HepG2 (cell line): ENCODE measurements at regions not wholly inside any gene's neighbourhood (a gene's known extent, or its start where the extent isn't known, plus 50 kb on each side); places are given as distances from the start of the nearest gene placed in this dataset.
A peak's percentile ranks its signal among the peaks of the same experiment; 100 is the strongest.
"Not testable (repeated sequence)": the region's sequence is repeated elsewhere in the genome, so short reads cannot be mapped to it uniquely, and the experiment has no call there.

ENCODE experiments used
- ATAC-seq: fragments of 200-7000 bp; cut with Tn5 transposase; 3 replicates; pipeline ENCODE4 v1.9.1; 2020; ENCODE audit warnings: mild to moderate bottlenecking, moderate library complexity
- BruUV-seq: library from RNA; stranded (reverse); fragments of 400-500 nt; replicated peaks from 2 replicates; lab custom pipeline; 2021; lab: Mats Ljungman, UMichigan
- CTCF ChIA-PET: fragments of 300-600 bp; formaldehyde crosslinking; extraction: SDS; loops from one replicate; lab custom pipeline; 2021; ENCODE audit warnings: low total read pairs, inconsistent platforms, low intra/inter-chr PET ratio; lab: Yijun Ruan, JAX
- POLR2A ChIA-PET: fragments of 350-600 bp; sonication (Branson Sonifier 250); formaldehyde crosslinking; loops from one replicate; lab custom pipeline; 2020; ENCODE audit warnings: antibody characterized with exemption, inconsistent platforms; lab: Yijun Ruan, JAX
- DNase-seq: peaks from one replicate; pipeline ENCODE4 v3.0.0-alpha.2; 2015; ENCODE audit warnings: low spot score
- FAIRE-seq: peaks from 3 replicates; lab custom pipeline; 2011; peaks lifted over from hg19 to GRCh38; lab: Jason Lieb, UNC
- H2AFZ ChIP-seq: one replicate; pipeline ENCODE4 v1.6.1; 2011; ENCODE audit warnings: low read length, inconsistent platforms
- H3K27ac ChIP-seq: fragments of 300-600 bp; 3 replicates; pipeline ENCODE4 v1.8.0; 2011; ENCODE audit warnings: mixed run types, mild to moderate bottlenecking, mixed read lengths, low read length, inconsistent platforms; ENCODE audit not compliant: insufficient read depth; ENCODE audit errors: extremely low read length
- H3K27me3 ChIP-seq, 2 experiments: fragments of 200-600 bp in 1 of 2; 2 replicates in 1 of 2; 3 replicates in 1 of 2; pipeline versions ENCODE4 v1.6.0 to v1.8.0; 2011; ENCODE audit warnings: low read length in 2 of 2, mild to moderate bottlenecking in 2 of 2, moderate library complexity in 2 of 2, inconsistent platforms in 1 of 2; ENCODE audit not compliant: insufficient read depth in 2 of 2, control insufficient read depth in 1 of 2
- H3K36me3 ChIP-seq, 2 experiments: fragments of 200-600 bp in 1 of 2; replicated peaks in 1 of 2; 2 replicates in 1 of 2; 3 replicates in 1 of 2; pipeline versions ENCODE4 v1.5.1 to v1.8.0; 2011; ENCODE audit warnings: low read length in 2 of 2, inconsistent platforms in 1 of 2; ENCODE audit not compliant: insufficient read depth in 2 of 2, control insufficient read depth in 1 of 2
- H3K4me1 ChIP-seq: 2 replicates; pipeline ENCODE4 v1.5.1; 2012; ENCODE audit warnings: low read length, inconsistent platforms; ENCODE audit not compliant: insufficient read depth
- H3K4me2 ChIP-seq: 2 replicates; pipeline ENCODE4 v1.6.0; 2011; ENCODE audit warnings: low read depth, low read length, inconsistent platforms
- H3K4me3 ChIP-seq, 3 experiments: fragments of 200-600 bp in 1 of 3; sonication (generic), shearing (Covaris generic) in 1 of 3; replicated peaks in 1 of 3; 2 replicates each; pipeline ENCODE4 v1.5.1; 2011 to 2016; ENCODE audit warnings: low read length in 3 of 3, inconsistent platforms in 2 of 3, low read depth in 2 of 3, mild to moderate bottlenecking in 2 of 3, control low read depth in 1 of 3, mixed read lengths in 1 of 3; ENCODE audit not compliant: insufficient read depth in 1 of 3
- H3K79me2 ChIP-seq: one replicate; pipeline ENCODE4 v1.6.1; 2011; ENCODE audit warnings: low read length, inconsistent platforms; ENCODE audit not compliant: insufficient read depth
- H3K9ac ChIP-seq: 2 replicates; pipeline ENCODE4 v1.6.0; 2011; ENCODE audit warnings: mild to moderate bottlenecking, low read depth, low read length, inconsistent platforms; ENCODE audit not compliant: insufficient read depth
- H3K9me3 ChIP-seq: 2 replicates; pipeline ENCODE4 v1.5.1; 2012; ENCODE audit warnings: mild to moderate bottlenecking, low read length
- H4K20me1 ChIP-seq: 2 replicates; pipeline ENCODE4 v1.6.0; 2011; ENCODE audit warnings: inconsistent platforms, mild to moderate bottlenecking, low read length, moderate library complexity; ENCODE audit not compliant: insufficient read depth
- FOXO1 ChIP-seq: sonication (generic); formaldehyde crosslinking; IDR thresholded peaks from 2 replicates; pipeline ENCODE4 v1.4.0; 2020; ENCODE audit warnings: missing genetic modification reagents
- MIER2 ChIP-seq: IDR thresholded peaks from 2 replicates; pipeline ENCODE4 v1.6.1; 2016; ENCODE audit warnings: missing biosample characterization, missing genetic modification reagents
- MNT ChIP-seq: fragments of 450-650 bp; IDR thresholded peaks from 2 replicates; pipeline ENCODE4 v1.6.1; 2016
- MXD4 ChIP-seq: IDR thresholded peaks from 2 replicates; pipeline ENCODE4 v1.6.1; 2016; ENCODE audit warnings: mild to moderate bottlenecking, missing biosample characterization, missing genetic modification reagents
- TEAD2 ChIP-seq: sonication (generic); formaldehyde crosslinking; IDR thresholded peaks from 2 replicates; pipeline ENCODE4 v1.9.0; 2021; ENCODE audit warnings: missing genetic modification reagents
- ZNF121 ChIP-seq: sonication (generic); formaldehyde crosslinking; IDR thresholded peaks from 2 replicates; pipeline ENCODE4 v1.5.0; 2020; ENCODE audit warnings: mild to moderate bottlenecking, missing genetic modification reagents
- ZNF343 ChIP-seq: sonication (generic); formaldehyde crosslinking; IDR thresholded peaks from 2 replicates; pipeline ENCODE4 v1.4.0; 2020; ENCODE audit warnings: mild to moderate bottlenecking, missing genetic modification reagents
- ZNF75D ChIP-seq: sonication (generic); formaldehyde crosslinking; IDR thresholded peaks from 2 replicates; pipeline ENCODE4 v1.8.1; 2023; ENCODE audit warnings: missing genetic modification reagents, mild to moderate bottlenecking, borderline replicate concordance
- ZNF792 ChIP-seq: IDR thresholded peaks from 2 replicates; pipeline ENCODE4 v1.6.1; 2016
- WGBS: methylation state at CpG from one replicate; pipeline ENCODE4 v1.1.6; 2017; ENCODE audit warnings: low lambda C conversion rate; 5-methylcytosine and 5-hydroxymethylcytosine counted together
- in situ Hi-C: cut with HindIII; loops from 2 replicates; pipeline ENCODE4 v1.10.0; 2017; ENCODE audit warnings: low pct_unique_long_range_greater_than_20kb; ENCODE audit not compliant: extremely low pct_ligation_motif_present
- intact Hi-C: fragments of 100-400 bp; cut with micrococcal nuclease; formaldehyde crosslinking; loops from one replicate; pipeline ENCODE4 v1.10.0; 2022; ENCODE audit not compliant: unreplicated experiment
- TF ChIP-seq, protein P1 (sequence below): sonication (generic); formaldehyde crosslinking; IDR thresholded peaks from 2 replicates; pipeline ENCODE4 v1.5.0; 2020; ENCODE audit warnings: mild to moderate bottlenecking, missing genetic modification reagents, borderline replicate concordance
- TF ChIP-seq, protein P2 (sequence below): IDR thresholded peaks from 2 replicates; pipeline ENCODE4 v1.6.1; 2018; ENCODE audit warnings: missing genetic modification reagents, mild to moderate bottlenecking, missing compliant biosample characterization

DNA sequence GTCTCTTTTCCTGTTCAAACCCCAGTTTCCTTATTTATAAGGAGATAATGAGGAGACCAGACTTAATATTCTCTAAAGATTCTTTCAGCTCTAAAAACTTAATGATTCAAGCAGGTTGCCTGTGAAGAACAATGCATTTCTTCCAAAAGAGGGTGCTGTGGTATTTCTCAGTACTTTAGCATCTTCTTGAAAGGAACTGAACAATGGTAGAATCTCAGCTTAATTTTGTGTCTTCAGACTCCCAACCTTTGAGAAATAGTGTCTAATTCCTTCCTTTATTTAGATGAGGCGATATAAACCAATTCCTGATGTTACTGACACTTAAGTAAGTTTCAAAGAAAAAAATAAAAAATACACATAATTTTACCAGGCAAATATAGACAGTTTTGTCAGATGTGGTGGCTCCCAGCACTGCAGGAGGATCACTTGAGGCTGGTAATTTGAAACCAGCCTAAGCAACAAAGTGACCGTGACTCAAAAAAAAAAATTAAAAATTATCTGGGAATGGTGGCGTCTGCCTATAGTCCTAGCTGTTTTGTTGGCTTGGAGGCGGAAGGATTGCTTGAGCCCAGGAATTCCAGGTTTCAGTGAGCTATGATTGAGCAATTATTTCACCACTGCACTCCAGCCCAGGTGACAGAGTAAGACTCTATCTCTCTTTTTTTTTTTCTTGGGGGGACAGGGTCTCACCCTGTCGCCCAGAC, 76.9 kb upstream of the PSMA6 start (continued):
- TF ChIP-seq, protein P1, sequence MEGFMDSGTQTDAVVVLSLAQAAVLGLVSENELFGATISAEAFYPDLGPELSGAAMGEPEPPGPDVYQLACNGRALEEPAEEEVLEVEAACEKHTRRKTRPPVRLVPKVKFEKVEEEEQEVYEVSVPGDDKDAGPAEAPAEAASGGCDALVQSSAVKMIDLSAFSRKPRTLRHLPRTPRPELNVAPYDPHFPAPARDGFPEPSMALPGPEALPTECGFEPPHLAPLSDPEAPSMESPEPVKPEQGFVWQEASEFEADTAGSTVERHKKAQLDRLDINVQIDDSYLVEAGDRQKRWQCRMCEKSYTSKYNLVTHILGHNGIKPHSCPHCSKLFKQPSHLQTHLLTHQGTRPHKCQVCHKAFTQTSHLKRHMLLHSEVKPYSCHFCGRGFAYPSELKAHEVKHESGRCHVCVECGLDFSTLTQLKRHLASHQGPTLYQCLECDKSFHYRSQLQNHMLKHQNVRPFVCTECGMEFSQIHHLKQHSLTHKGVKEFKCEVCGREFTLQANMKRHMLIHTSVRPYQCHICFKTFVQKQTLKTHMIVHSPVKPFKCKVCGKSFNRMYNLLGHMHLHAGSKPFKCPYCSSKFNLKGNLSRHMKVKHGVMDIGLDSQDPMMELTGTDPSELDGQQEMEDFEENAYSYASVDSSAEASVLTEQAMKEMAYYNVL (CRISPR knock-in tag): no peak
- TF ChIP-seq ZNF792: 0 out of 2 replicates have a peak, but pooled peaks have one; percentile 10

DNA sequence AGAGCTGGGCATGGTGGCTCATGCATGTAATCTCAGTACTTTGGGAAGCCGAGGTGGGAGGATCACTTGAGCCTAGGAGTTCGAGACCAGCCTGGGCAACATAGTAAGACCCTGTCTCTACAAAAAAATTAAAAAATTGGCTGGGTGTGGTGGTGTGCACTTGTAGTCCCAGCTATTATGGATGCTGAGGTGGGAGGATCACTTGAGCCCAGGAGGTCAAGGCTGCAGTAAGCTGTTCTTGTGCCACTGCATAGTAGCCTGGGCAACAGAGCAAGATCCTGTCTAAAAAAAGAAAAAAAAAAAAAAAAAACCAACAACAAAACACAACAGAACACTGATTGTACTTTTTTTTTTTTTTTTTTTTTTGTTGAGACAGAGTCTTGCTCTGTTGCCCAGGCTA, 74.0 kb upstream of the PSMA6 start:
- Histone ChIP-seq H3K36me3 (peaks cover 5 to 16% of the 10 kb centered on the region in 2 experiments; a peak in 3 of 5 replicates), H3K4me1 (peaks cover 17% of the 10 kb centered on the region)
- H3K27me3 ChIP-seq, H4K20me1 ChIP-seq, DNase-seq, CTCF ChIA-PET, H3K9me3 ChIP-seq, BruUV-seq, H3K9ac ChIP-seq, H3K4me2 ChIP-seq, H2AFZ ChIP-seq, ATAC-seq, H3K79me2 ChIP-seq, intact Hi-C loops, POLR2A ChIA-PET, in situ Hi-C loops, FAIRE-seq, H3K27ac ChIP-seq, H3K4me3 ChIP-seq: not testable (repeated sequence)
- peak; percentile 83 for TF ChIP-seq ZNF121 (CRISPR knock-in tag)
- WGBS: 96% methylated on average over 2 of the region's 2 CpGs

DNA sequence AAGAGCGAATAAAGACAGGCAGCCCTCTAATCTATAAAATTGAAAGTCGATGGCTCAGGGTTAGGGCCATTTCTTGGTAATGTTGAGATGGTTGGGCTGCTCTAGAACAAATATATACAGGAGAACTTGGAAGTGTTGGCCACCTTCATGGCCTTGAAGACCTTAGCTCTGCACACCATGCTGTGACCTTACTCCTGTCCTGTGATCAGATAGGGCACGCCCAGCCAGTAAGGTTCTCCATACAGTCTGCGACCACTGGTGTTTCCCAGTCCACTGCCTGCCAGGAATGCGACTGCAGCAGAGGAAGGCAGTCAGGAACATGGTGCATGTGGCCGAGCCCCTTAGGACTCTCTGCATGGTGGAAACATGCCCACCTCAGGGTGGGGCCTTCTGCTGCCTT, 73.2 kb upstream of the PSMA6 start:
- CTCF ChIA-PET: no interaction called here
- FAIRE-seq (no peak), DNase-seq (no peak), ATAC-seq (no peak; the same call in 1 of the 3 replicates)
- Histone ChIP-seq H3K9me3 (no peaks in the 10 kb centered on the region), H4K20me1 (no peaks in the 10 kb centered on the region), H3K27me3 (no peaks in the 10 kb centered on the region), H2AFZ (no peak overlapping the region), H3K36me3 (peaks cover 5 to 16% of the 10 kb centered on the region in 2 experiments; a peak in 3 of 5 replicates), H3K27ac (no peak overlapping the region), H3K79me2 (no peaks in the 10 kb centered on the region), H3K9ac (no peak overlapping the region), H3K4me3 (no peak overlapping the region), H3K4me2 (no peak overlapping the region), H3K4me1 (peaks cover 9% of the 10 kb centered on the region)
- intact Hi-C loops (no loop called here), in situ Hi-C loops (no loop called here)
- POLR2A ChIA-PET: interaction anchor here (1.2 kb wide), 1 partner anchor 186 kb away, joined by 3 read pairs; the partner anchor contains the start of gene NFKBIA
- BruUV-seq: no TSS peak
- WGBS: 99% methylated on average over 6 of the region's 6 CpGs
- TF ChIP-seq MNT (no peak), TEAD2 (CRISPR knock-in tag) (no peak), MXD4 (no peak), FOXO1 (CRISPR knock-in tag) (no peak), ZNF75D (CRISPR knock-in tag) (no peak), ZNF343 (no peak), MIER2 (no peak)
- TF ChIP-seq, protein P2, sequence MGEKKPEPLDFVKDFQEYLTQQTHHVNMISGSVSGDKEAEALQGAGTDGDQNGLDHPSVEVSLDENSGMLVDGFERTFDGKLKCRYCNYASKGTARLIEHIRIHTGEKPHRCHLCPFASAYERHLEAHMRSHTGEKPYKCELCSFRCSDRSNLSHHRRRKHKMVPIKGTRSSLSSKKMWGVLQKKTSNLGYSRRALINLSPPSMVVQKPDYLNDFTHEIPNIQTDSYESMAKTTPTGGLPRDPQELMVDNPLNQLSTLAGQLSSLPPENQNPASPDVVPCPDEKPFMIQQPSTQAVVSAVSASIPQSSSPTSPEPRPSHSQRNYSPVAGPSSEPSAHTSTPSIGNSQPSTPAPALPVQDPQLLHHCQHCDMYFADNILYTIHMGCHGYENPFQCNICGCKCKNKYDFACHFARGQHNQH (CRISPR knock-in tag): no peak
